B cell (primary cell): ENCODE measurements at regions not wholly inside any gene's neighbourhood (a gene's known extent, or its start where the extent isn't known, plus 50 kb on each side); places are given as distances from the start of the nearest gene placed in this dataset.

ENCODE experiments used
- CTCF ChIP-seq: fragments of 200-600 bp; IDR thresholded peaks from one replicate; pipeline ENCODE4 v1.8.0; 2022; ENCODE audit warnings: antibody characterized with exemption, mild to moderate bottlenecking
- EZH2 ChIP-seq: IDR thresholded peaks from 2 replicates; pipeline ENCODE4 v1.6.1; 2012; ENCODE audit warnings: borderline replicate concordance, low read depth, mild to moderate bottlenecking, moderate library complexity, low read length; ENCODE audit not compliant: insufficient read depth, poor library complexity, severe bottlenecking

GRCh38 chr4:181793096-181793495 lies 450.1 kb upstream of the TENM3 start:
- TF ChIP-seq CTCF, result no peak
- no peak for TF ChIP-seq EZH2
